Osteocyte (in vitro differentiated cells): ENCODE measurements at regions not wholly inside any gene's neighbourhood (a gene's known extent, or its start where the extent isn't known, plus 50 kb on each side); places are given as distances from the start of the nearest gene placed in this dataset.

Experiments
- DNase-seq: peaks from one replicate; pipeline ENCODE4 v3.0.0; 2021; ENCODE audit warnings: mixed read lengths; ENCODE audit not compliant: unreplicated experiment; ENCODE audit errors: extremely low spot score
- H3K27ac Mint-ChIP-seq: one replicate; pipeline ENCODE4 v1.8.0; 2021; ENCODE audit warnings: mild to moderate bottlenecking, mixed read lengths; ENCODE audit not compliant: unreplicated experiment
- H3K27me3 Mint-ChIP-seq: one replicate; pipeline ENCODE4 v1.8.0; 2021; ENCODE audit warnings: mixed read lengths; ENCODE audit not compliant: unreplicated experiment
- H3K36me3 Mint-ChIP-seq: one replicate; pipeline ENCODE4 v1.8.0; 2021; ENCODE audit warnings: mixed read lengths; ENCODE audit not compliant: unreplicated experiment
- H3K4me1 Mint-ChIP-seq: one replicate; pipeline ENCODE4 v1.8.0; 2021; ENCODE audit warnings: mixed read lengths; ENCODE audit not compliant: unreplicated experiment
- H3K4me3 Mint-ChIP-seq: one replicate; pipeline ENCODE4 v1.8.0; 2021; ENCODE audit warnings: mild to moderate bottlenecking, moderate library complexity, mixed read lengths; ENCODE audit not compliant: unreplicated experiment
- H3K9me3 Mint-ChIP-seq: one replicate; pipeline ENCODE4 v1.8.0; 2021; ENCODE audit warnings: mixed read lengths; ENCODE audit not compliant: unreplicated experiment
- CTCF ChIP-seq: fragments of 200-600 bp; sonication (generic); IDR thresholded peaks from 2 replicates; pipeline ENCODE4 v1.5.0; 2021; ENCODE audit warnings: antibody characterized with exemption, mild to moderate bottlenecking, moderate library complexity

- no peak for DNase-seq
- H3K36me3 Mint-ChIP-seq: no peaks in the 10 kb centered on the region
- H3K9me3 Mint-ChIP-seq: no peaks in the 10 kb centered on the region
- H3K27ac Mint-ChIP-seq: no peak overlapping the region
- H3K4me1 Mint-ChIP-seq: no peaks in the 10 kb centered on the region
- no peak overlapping the region for H3K4me3 Mint-ChIP-seq
- TF ChIP-seq CTCF: no peak
- peaks cover 2% of the 10 kb centered on the region for H3K27me3 Mint-ChIP-seq
These were observed 397.6 kb upstream of the PITX2 start for GRCh38 chr4:111020476-111020875.

GRCh38 chr4:111020961-111021360 is 398.1 kb upstream of the PITX2 start:
- no peaks in the 10 kb centered on the region for H3K36me3 Mint-ChIP-seq
- no peak for TF ChIP-seq CTCF
- no peak for DNase-seq
- H3K4me1 Mint-ChIP-seq: no peaks in the 10 kb centered on the region
- peaks cover 2% of the 10 kb centered on the region for H3K27me3 Mint-ChIP-seq
- no peaks in the 10 kb centered on the region for H3K9me3 Mint-ChIP-seq
- no peak overlapping the region for H3K4me3 Mint-ChIP-seq
- no peak overlapping the region for H3K27ac Mint-ChIP-seq

- H3K4me1 Mint-ChIP-seq: no peaks in the 10 kb centered on the region
- no peak overlapping the region for H3K4me3 Mint-ChIP-seq
- no peak overlapping the region for H3K27ac Mint-ChIP-seq
- TF ChIP-seq CTCF: no peak
- H3K36me3 Mint-ChIP-seq: no peaks in the 10 kb centered on the region
- DNase-seq: no peak
- H3K9me3 Mint-ChIP-seq: no peaks in the 10 kb centered on the region
- H3K27me3 Mint-ChIP-seq: peaks cover 2% of the 10 kb centered on the region
These were observed 399.9 kb upstream of the PITX2 start for GRCh38 chr4:111022758-111023157.

- Mint-ChIP-seq H3K27ac (no peak overlapping the region), H3K4me3 (no peak overlapping the region), H3K36me3 (no peaks in the 10 kb centered on the region), H3K4me1 (no peaks in the 10 kb centered on the region), H3K9me3 (peaks cover 4% of the 10 kb centered on the region), H3K27me3 (no peaks in the 10 kb centered on the region)
- TF ChIP-seq CTCF: no peak
- no peak for DNase-seq
These were observed 404.6 kb upstream of the PITX2 start for GRCh38 chr4:111027526-111027925.

GRCh38 chr4:111028795-111029194 is 405.9 kb upstream of the PITX2 start:
- Mint-ChIP-seq H3K4me3 (no peak overlapping the region), H3K9me3 (peaks cover 4% of the 10 kb centered on the region), H3K4me1 (no peaks in the 10 kb centered on the region), H3K27me3 (no peaks in the 10 kb centered on the region), H3K36me3 (no peaks in the 10 kb centered on the region), H3K27ac (no peak overlapping the region)
- TF ChIP-seq CTCF: no peak
- DNase-seq: no peak
